ENCODE measurements at regions not wholly inside any gene's neighbourhood (a gene's known extent, or its start where the extent isn't known, plus 50 kb on each side); places are given as distances from the start of the nearest gene placed in this dataset.

GRCh38 chr7:148535217-148535616 lies 55.3 kb upstream of the C7orf33 start:
- Histone ChIP-seq H4K12ac (ENCODE audit: low read depth, low read length) (no peak overlapping the region), H3K4me3 (ENCODE audit: low read depth, low read length) (no peak overlapping the region), H3K27me3 (ENCODE audit: insufficient read depth, low read length) (no peaks in the 10 kb centered on the region), H3K4me2 (ENCODE audit: low read length) (no peak overlapping the region), H4K8ac (ENCODE audit: low read depth, low read length) (no peak overlapping the region), H2BK5ac (ENCODE audit: low read depth, low read length, poor library complexity) (no peak overlapping the region), H2AK5ac (ENCODE audit: low read length) (no peak overlapping the region), H3K18ac (ENCODE audit: low read length) (no peak overlapping the region), H3K9me3 (ENCODE audit: insufficient read depth, low read depth, low read length) (no peaks in the 10 kb centered on the region), H3K23ac (ENCODE audit: low read length) (no peak overlapping the region), H3K79me1 (ENCODE audit: low read length) (peaks cover 4% of the 10 kb centered on the region), H2BK12ac (ENCODE audit: low read length) (no peak overlapping the region), H3K4me1 (ENCODE audit: control insufficient read depth in 1 of 2, insufficient read depth in 2 of 2, low read length in 2 of 2) (peaks cover 2% of the 10 kb centered on the region in 2 experiments), H3K79me2 (ENCODE audit: control insufficient read depth, insufficient read depth, low read length, poor library complexity) (no peaks in the 10 kb centered on the region), H3K9ac (ENCODE audit: low read length) (no peak overlapping the region), H2AFZ (ENCODE audit: insufficient read depth, low read length, poor library complexity) (no peak overlapping the region), H3K14ac (ENCODE audit: low read length) (no peak overlapping the region), H3K36me3 (ENCODE audit: control insufficient read depth in 1 of 2, insufficient read depth in 2 of 2, low read length in 2 of 2) (no peaks in the 10 kb centered on the region), H3K27ac (ENCODE audit: low read depth, low read length) (no peak overlapping the region), H4K91ac (ENCODE audit: low read depth, low read length) (no peak overlapping the region), H3K4ac (ENCODE audit: low read depth, low read length) (no peak overlapping the region), H2BK120ac (ENCODE audit: insufficient read depth, low read length, poor library complexity) (no peak overlapping the region)
- WGBS (ENCODE audit: extremely low coverage, insufficient coverage, insufficient read length) = no CpG with 5 or more reads among the region's 9 CpGs
- peak; percentile 32 to 55 for DNase-seq

- no peak overlapping the region for H3K14ac ChIP-seq (ENCODE audit: low read length)
- DNase-seq = no peak
- no peak overlapping the region for H3K23ac ChIP-seq (ENCODE audit: low read length)
- no peak overlapping the region for H3K27ac ChIP-seq (ENCODE audit: low read depth, low read length)
- H3K27me3 ChIP-seq (ENCODE audit: insufficient read depth, low read length) = no peaks in the 10 kb centered on the region
- H2BK5ac ChIP-seq (ENCODE audit: low read depth, low read length, poor library complexity) = no peak overlapping the region
- H3K4me1 ChIP-seq (ENCODE audit: control insufficient read depth in 1 of 2, insufficient read depth in 2 of 2, low read length in 2 of 2) = peaks cover 2% of the 10 kb centered on the region in 2 experiments
- no peak overlapping the region for H2BK120ac ChIP-seq (ENCODE audit: insufficient read depth, low read length, poor library complexity)
- no peak overlapping the region for H2AK5ac ChIP-seq (ENCODE audit: low read length)
- no peaks in the 10 kb centered on the region for H3K9me3 ChIP-seq (ENCODE audit: insufficient read depth, low read depth, low read length)
- no peak overlapping the region for H2AFZ ChIP-seq (ENCODE audit: insufficient read depth, low read length, poor library complexity)
- no peaks in the 10 kb centered on the region for H3K79me2 ChIP-seq (ENCODE audit: control insufficient read depth, insufficient read depth, low read length, poor library complexity)
- no CpG with 5 or more reads among the region's 6 CpGs for WGBS (ENCODE audit: extremely low coverage, insufficient coverage, insufficient read length)
- no peak overlapping the region for H4K8ac ChIP-seq (ENCODE audit: low read depth, low read length)
- H3K18ac ChIP-seq (ENCODE audit: low read length) = no peak overlapping the region
- peaks cover 6% of the 10 kb centered on the region for H3K79me1 ChIP-seq (ENCODE audit: low read length)
- H4K12ac ChIP-seq (ENCODE audit: low read depth, low read length) = no peak overlapping the region
- no peak overlapping the region for H2BK12ac ChIP-seq (ENCODE audit: low read length)
- H3K4ac ChIP-seq (ENCODE audit: low read depth, low read length) = no peak overlapping the region
- H3K4me2 ChIP-seq (ENCODE audit: low read length) = no peak overlapping the region
- H3K4me3 ChIP-seq (ENCODE audit: low read depth, low read length) = no peak overlapping the region
- no peaks in the 10 kb centered on the region for H3K36me3 ChIP-seq (ENCODE audit: control insufficient read depth in 1 of 2, insufficient read depth in 2 of 2, low read length in 2 of 2)
- peak overlapping the region; percentile 4 for H4K91ac ChIP-seq (ENCODE audit: low read depth, low read length)
- no peak overlapping the region for H3K9ac ChIP-seq (ENCODE audit: low read length)
Observed at GRCh38 chr7:148537435-148537834, 53.1 kb upstream of the C7orf33 start.

GRCh38 chr7:148540041-148540738 lies 50.4 kb upstream of the C7orf33 start:
- Histone ChIP-seq H2BK120ac (ENCODE audit: insufficient read depth, low read length, poor library complexity) (no peak overlapping the region), H3K18ac (ENCODE audit: low read length) (no peak overlapping the region), H3K4me2 (ENCODE audit: low read length) (no peak overlapping the region), H3K9me3 (ENCODE audit: insufficient read depth, low read depth, low read length) (no peaks in the 10 kb centered on the region), H3K4ac (ENCODE audit: low read depth, low read length) (no peak overlapping the region), H4K8ac (ENCODE audit: low read depth, low read length) (no peak overlapping the region), H4K91ac (ENCODE audit: low read depth, low read length) (peak overlapping the region; percentile 26), H3K36me3 (ENCODE audit: control insufficient read depth in 1 of 2, insufficient read depth in 2 of 2, low read length in 2 of 2) (no peaks in the 10 kb centered on the region), H3K27me3 (ENCODE audit: insufficient read depth, low read length) (no peaks in the 10 kb centered on the region), H3K79me1 (ENCODE audit: low read length) (peaks cover 6% of the 10 kb centered on the region), H3K23ac (ENCODE audit: low read length) (no peak overlapping the region), H3K4me3 (ENCODE audit: low read depth, low read length) (no peak overlapping the region), H2AFZ (ENCODE audit: insufficient read depth, low read length, poor library complexity) (no peak overlapping the region), H2AK5ac (ENCODE audit: low read length) (no peak overlapping the region), H2BK5ac (ENCODE audit: low read depth, low read length, poor library complexity) (no peak overlapping the region), H4K12ac (ENCODE audit: low read depth, low read length) (no peak overlapping the region), H3K27ac (ENCODE audit: low read depth, low read length) (no peak overlapping the region), H2BK12ac (ENCODE audit: low read length) (no peak overlapping the region), H3K4me1 (ENCODE audit: control insufficient read depth in 1 of 2, insufficient read depth in 2 of 2, low read length in 2 of 2) (peaks cover 2% of the 10 kb centered on the region in 2 experiments), H3K14ac (ENCODE audit: low read length) (no peak overlapping the region), H3K79me2 (ENCODE audit: control insufficient read depth, insufficient read depth, low read length, poor library complexity) (no peaks in the 10 kb centered on the region), H3K9ac (ENCODE audit: low read length) (no peak overlapping the region)
- WGBS (ENCODE audit: extremely low coverage, insufficient coverage, insufficient read length) = no CpG with 5 or more reads among the region's 11 CpGs
- peak in 1 of 2 donors; percentile 62 for DNase-seq

Data from trophoblast cell (in vitro differentiated cells and primary cell).